Mesothelial cell of epicardium (in vitro differentiated cells): ENCODE measurements at regions not wholly inside any gene's neighbourhood (a gene's known extent, or its start where the extent isn't known, plus 50 kb on each side); places are given as distances from the start of the nearest gene placed in this dataset.
A peak's percentile ranks its signal among the peaks of the same experiment; 100 is the strongest.

ENCODE experiments used
- DNase-seq, 2 experiments: peaks; one replicate each; pipeline ENCODE4 v3.0.0; 2021; ENCODE audit warnings: low spot score in 2 of 2; ENCODE audit not compliant: unreplicated experiment in 2 of 2
- H3K27ac Mint-ChIP-seq: 2 replicates; pipeline ENCODE4 v1.8.0; 2021; ENCODE audit warnings: mixed read lengths
- H3K27me3 Mint-ChIP-seq: 2 replicates; pipeline ENCODE4 v1.8.0; 2021; ENCODE audit warnings: low read depth, mixed read lengths
- H3K36me3 Mint-ChIP-seq: 2 replicates; pipeline ENCODE4 v1.8.0; 2021; ENCODE audit warnings: mixed read lengths
- H3K4me1 Mint-ChIP-seq: 2 replicates; pipeline ENCODE4 v1.8.0; 2021; ENCODE audit warnings: mixed read lengths
- H3K4me3 Mint-ChIP-seq: 2 replicates; pipeline ENCODE4 v1.8.0; 2021; ENCODE audit warnings: mild to moderate bottlenecking, moderate library complexity, mixed read lengths
- H3K9me3 Mint-ChIP-seq: 2 replicates; pipeline ENCODE4 v1.8.0; 2021; ENCODE audit warnings: mixed read lengths
- CTCF ChIP-seq: fragments of 200-600 bp; sonication (generic); IDR thresholded peaks from one replicate; pipeline ENCODE4 v1.5.0; 2021; ENCODE audit warnings: antibody characterized with exemption; ENCODE audit not compliant: unreplicated experiment

- no peaks in the 10 kb centered on the region for H3K27me3 Mint-ChIP-seq
Observed at GRCh38 chr2:88871336-88871735, 179.9 kb downstream of the RPIA start.

GRCh38 chr2:88873620-88874019, 182.1 kb downstream of the RPIA start:
- Mint-ChIP-seq H3K9me3 (peaks cover 35% of the 10 kb centered on the region), H3K27ac (no peak overlapping the region), H3K36me3 (no peaks in the 10 kb centered on the region), H3K4me3 (no peak overlapping the region), H3K27me3 (no peaks in the 10 kb centered on the region), H3K4me1 (no peaks in the 10 kb centered on the region)
- no peak for DNase-seq
- TF ChIP-seq CTCF, result no peak

More at GRCh38 chr2:88871336-88871735, 179.9 kb downstream of the RPIA start:
- Mint-ChIP-seq H3K27ac (no peak overlapping the region), H3K36me3 (no peaks in the 10 kb centered on the region), H3K4me1 (no peaks in the 10 kb centered on the region), H3K9me3 (peaks cover 32% of the 10 kb centered on the region), H3K4me3 (no peak overlapping the region)
- no peak for DNase-seq
- TF ChIP-seq CTCF, result no peak

GRCh38 chr2:88874063-88874657, 182.7 kb downstream of the RPIA start:
- peak; percentile 35 for TF ChIP-seq CTCF
- Mint-ChIP-seq H3K9me3 (peaks cover 34% of the 10 kb centered on the region), H3K27ac (no peak overlapping the region), H3K36me3 (no peaks in the 10 kb centered on the region), H3K4me3 (no peak overlapping the region), H3K27me3 (no peaks in the 10 kb centered on the region), H3K4me1 (no peaks in the 10 kb centered on the region)
- DNase-seq, result no peak

- H3K9me3 Mint-ChIP-seq, result peaks cover 33% of the 10 kb centered on the region
Observed at GRCh38 chr2:88875736-88876135, 184.3 kb downstream of the RPIA start.

GRCh38 chr2:88880441-88880953, 189.0 kb downstream of the RPIA start:
- peak; percentile 69 for TF ChIP-seq CTCF
- Mint-ChIP-seq H3K9me3 (peaks cover 45% of the 10 kb centered on the region), H3K36me3 (no peaks in the 10 kb centered on the region), H3K27me3 (peaks cover 3% of the 10 kb centered on the region), H3K4me3 (no peak overlapping the region), H3K27ac (no peak overlapping the region), H3K4me1 (no peaks in the 10 kb centered on the region)
- DNase-seq, result no peak

More at GRCh38 chr2:88875736-88876135, 184.3 kb downstream of the RPIA start:
- no peak for DNase-seq
- TF ChIP-seq CTCF, result no peak
- Mint-ChIP-seq H3K27me3 (no peaks in the 10 kb centered on the region), H3K4me3 (no peak overlapping the region), H3K36me3 (no peaks in the 10 kb centered on the region), H3K27ac (no peak overlapping the region), H3K4me1 (no peaks in the 10 kb centered on the region)
